ENCODE measurements at regions not wholly inside any gene's neighbourhood (a gene's known extent, or its start where the extent isn't known, plus 50 kb on each side); places are given as distances from the start of the nearest gene placed in this dataset.

- TF ChIP-seq, protein P1, sequence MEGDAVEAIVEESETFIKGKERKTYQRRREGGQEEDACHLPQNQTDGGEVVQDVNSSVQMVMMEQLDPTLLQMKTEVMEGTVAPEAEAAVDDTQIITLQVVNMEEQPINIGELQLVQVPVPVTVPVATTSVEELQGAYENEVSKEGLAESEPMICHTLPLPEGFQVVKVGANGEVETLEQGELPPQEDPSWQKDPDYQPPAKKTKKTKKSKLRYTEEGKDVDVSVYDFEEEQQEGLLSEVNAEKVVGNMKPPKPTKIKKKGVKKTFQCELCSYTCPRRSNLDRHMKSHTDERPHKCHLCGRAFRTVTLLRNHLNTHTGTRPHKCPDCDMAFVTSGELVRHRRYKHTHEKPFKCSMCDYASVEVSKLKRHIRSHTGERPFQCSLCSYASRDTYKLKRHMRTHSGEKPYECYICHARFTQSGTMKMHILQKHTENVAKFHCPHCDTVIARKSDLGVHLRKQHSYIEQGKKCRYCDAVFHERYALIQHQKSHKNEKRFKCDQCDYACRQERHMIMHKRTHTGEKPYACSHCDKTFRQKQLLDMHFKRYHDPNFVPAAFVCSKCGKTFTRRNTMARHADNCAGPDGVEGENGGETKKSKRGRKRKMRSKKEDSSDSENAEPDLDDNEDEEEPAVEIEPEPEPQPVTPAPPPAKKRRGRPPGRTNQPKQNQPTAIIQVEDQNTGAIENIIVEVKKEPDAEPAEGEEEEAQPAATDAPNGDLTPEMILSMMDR (IDR thresholded peaks at IDR 0.05; ENCODE audit: insufficient read depth, low read depth, low read length, missing control alignments) = no peak
- no peak for DNase-seq (ENCODE audit: low read depth)
- no peak overlapping the region for H3K4me3 ChIP-seq (ENCODE audit: low read depth, low read length)
Measured at GRCh38 chr6:18049646-18050045, 62.2 kb upstream of the KIF13A start.

DNA sequence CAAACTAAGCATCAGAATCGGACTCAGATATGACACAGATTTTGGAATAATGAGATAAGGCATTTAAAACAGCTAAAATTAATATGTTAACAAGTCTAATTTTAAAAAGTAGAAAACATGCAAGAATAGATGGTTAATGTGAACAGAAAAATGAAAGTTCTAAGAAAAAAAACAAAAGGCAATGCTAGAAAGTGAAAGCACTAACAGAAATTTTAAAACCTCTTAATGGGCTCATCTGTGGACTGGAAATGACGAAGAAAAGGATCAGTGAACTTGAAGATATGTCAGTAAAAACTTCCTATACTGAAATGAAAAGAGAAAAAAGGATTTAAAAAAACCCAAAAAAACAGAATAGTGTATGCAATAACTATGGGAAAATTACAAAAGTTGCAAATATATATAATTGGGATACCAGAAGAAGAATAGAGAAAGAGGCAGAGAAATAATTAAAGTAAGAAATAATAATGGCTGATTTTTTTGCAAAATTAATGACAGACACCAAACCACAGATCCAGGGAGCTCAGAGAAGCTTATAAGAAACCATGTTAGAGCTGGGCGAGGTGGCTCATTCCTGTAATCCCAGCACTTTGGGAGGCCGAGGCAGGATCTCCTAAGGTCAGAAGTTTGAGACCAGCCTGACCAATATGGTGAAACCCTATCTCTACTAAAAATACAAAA is 61.7 kb upstream of the KIF13A start:
- DNase-seq (ENCODE audit: low read depth) = peak; percentile 4
- H3K4me3 ChIP-seq (ENCODE audit: low read depth, low read length) = no peak overlapping the region
- TF ChIP-seq, protein P1 (IDR thresholded peaks at IDR 0.05; ENCODE audit: insufficient read depth, low read depth, low read length, missing control alignments) = no peak

GRCh38 chr6:18047406-18047805 is 60.0 kb upstream of the KIF13A start:
- TF ChIP-seq, protein P1 (IDR thresholded peaks at IDR 0.05; ENCODE audit: insufficient read depth, low read depth, low read length, missing control alignments) = no peak
- no peak for DNase-seq (ENCODE audit: low read depth)
- no peak overlapping the region for H3K4me3 ChIP-seq (ENCODE audit: low read depth, low read length)

DNA sequence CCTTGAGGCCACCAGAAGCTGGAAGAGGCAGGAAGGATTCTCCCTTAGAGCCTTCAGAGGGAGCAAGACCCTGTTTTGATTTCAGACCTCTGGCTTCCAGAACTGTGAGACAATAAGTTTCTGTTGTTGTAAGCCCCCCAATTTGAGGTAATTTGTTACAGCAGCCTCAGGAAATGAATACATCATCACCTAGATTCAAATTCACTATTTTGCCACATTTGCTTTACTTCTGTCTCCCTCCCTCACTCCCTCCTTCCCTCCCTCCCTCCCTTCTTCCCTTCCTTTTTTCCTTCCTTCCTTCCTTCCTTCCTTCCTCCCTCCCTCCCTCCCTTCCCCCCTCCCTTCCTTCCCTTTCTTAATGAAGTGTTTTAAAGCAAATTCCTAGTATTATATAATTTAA is 58.1 kb upstream of the KIF13A start:
- TF ChIP-seq, protein P1 (IDR thresholded peaks at IDR 0.05; ENCODE audit: insufficient read depth, low read depth, low read length, missing control alignments) = no peak

GRCh38 chr6:18044108-18044783 is 56.8 kb upstream of the KIF13A start:
- TF ChIP-seq, protein P1 (IDR thresholded peaks at IDR 0.05; ENCODE audit: insufficient read depth, low read depth, low read length, missing control alignments) = no peak

More for the DNA sequence above, 58.1 kb upstream of the KIF13A start:
- no peak overlapping the region for H3K4me3 ChIP-seq (ENCODE audit: low read depth, low read length)
- DNase-seq (ENCODE audit: low read depth) = no peak

GRCh38 chr6:18042536-18043145 is 55.2 kb upstream of the KIF13A start:
- no peak for DNase-seq (ENCODE audit: low read depth)
- TF ChIP-seq, protein P1 (IDR thresholded peaks at IDR 0.05; ENCODE audit: insufficient read depth, low read depth, low read length, missing control alignments) = no peak
- H3K4me3 ChIP-seq (ENCODE audit: low read depth, low read length) = no peak overlapping the region

More at GRCh38 chr6:18044108-18044783, 56.8 kb upstream of the KIF13A start:
- no peak for DNase-seq (ENCODE audit: low read depth)
- no peak overlapping the region for H3K4me3 ChIP-seq (ENCODE audit: low read depth, low read length)
